PC-3 (cell line): ENCODE measurements at regions not wholly inside any gene's neighbourhood (a gene's known extent, or its start where the extent isn't known, plus 50 kb on each side); places are given as distances from the start of the nearest gene placed in this dataset.

ENCODE experiments used
- ATAC-seq: fragments of 200-7000 bp; cut with Tn5 transposase; 2 replicates; pipeline ENCODE4 v1.9.1; 2020; ENCODE audit warnings: mild to moderate bottlenecking, moderate library complexity
- BruUV-seq: library from RNA; stranded (reverse); fragments of 400-500 nt; replicated peaks from 2 replicates; lab custom pipeline; 2021; lab: Mats Ljungman, UMichigan
- CTCF ChIA-PET: fragments of 300-600 bp; sonication (Branson Sonifier 250); formaldehyde crosslinking; loops from one replicate; lab custom pipeline; 2022; ENCODE audit warnings: antibody characterized with exemption; lab: Charles Lee
- POLR2A ChIA-PET: fragments of 300-600 bp; sonication (Branson Sonifier 250); formaldehyde crosslinking; loops from one replicate; lab custom pipeline; 2022; ENCODE audit warnings: antibody characterized with exemption; ENCODE audit not compliant: unreplicated experiment; lab: Charles Lee
- DNase-seq: peaks from one replicate; pipeline ENCODE4 v3.0.0-alpha.2; 2015
- H2AFZ ChIP-seq: fragments of 300-600 bp; sonication (generic); 2 replicates; pipeline ENCODE4 v1.6.0; 2016; ENCODE audit warnings: antibody characterized with exemption, low read length
- H3F3A ChIP-seq: fragments of 300-600 bp; sonication (generic); one replicate; pipeline ENCODE4 v1.6.0; 2017; ENCODE audit warnings: antibody characterized with exemption, low read length, control low read depth, mild to moderate bottlenecking; ENCODE audit not compliant: unreplicated experiment
- H3K27ac ChIP-seq: fragments of 300-600 bp; sonication (generic); 2 replicates; pipeline ENCODE4 v1.5.1; 2016; ENCODE audit warnings: mild to moderate bottlenecking, low read length
- H3K27me3 ChIP-seq: fragments of 300-600 bp; sonication (generic); 2 replicates; pipeline ENCODE4 v1.6.1; 2016; ENCODE audit warnings: low read length, mixed read lengths
- H3K36me3 ChIP-seq: fragments of 300-600 bp; sonication (generic); 2 replicates; pipeline ENCODE4 v1.6.1; 2016; ENCODE audit warnings: low read depth, mixed run types, low read length, mixed read lengths
- H3K4me1 ChIP-seq: fragments of 300-600 bp; sonication (generic); 2 replicates; pipeline ENCODE4 v1.5.1; 2016; ENCODE audit warnings: low read length; ENCODE audit not compliant: insufficient read depth
- H3K4me2 ChIP-seq: fragments of 300-600 bp; sonication (generic); 2 replicates; pipeline ENCODE4 v1.6.0; 2016; ENCODE audit warnings: low read length
- H3K4me3 ChIP-seq: fragments of 300-600 bp; sonication (generic); 2 replicates; pipeline ENCODE4 v1.5.1; 2016; ENCODE audit warnings: mild to moderate bottlenecking, low read length, mixed read lengths
- H3K79me2 ChIP-seq: fragments of 300-600 bp; sonication (generic); 2 replicates; pipeline ENCODE4 v1.6.1; 2017; ENCODE audit warnings: low read length, mixed read lengths
- H3K9ac ChIP-seq: fragments of 300-600 bp; sonication (generic); 2 replicates; pipeline ENCODE4 v1.6.0; 2016; ENCODE audit warnings: mild to moderate bottlenecking, low read length
- H3K9me2 ChIP-seq: fragments of 300-600 bp; sonication (generic); replicated peaks from 2 replicates; pipeline ENCODE4 v1.6.1; 2016; ENCODE audit warnings: mixed run types, low read length, mixed read lengths
- H3K9me3 ChIP-seq: fragments of 300-600 bp; sonication (generic); 2 replicates; pipeline ENCODE4 v1.6.1; 2016; ENCODE audit warnings: low read length, mixed read lengths
- H4K20me1 ChIP-seq: fragments of 300-600 bp; sonication (generic); 2 replicates; pipeline ENCODE4 v1.6.1; 2016; ENCODE audit warnings: low read length, mixed read lengths
- EZH2 ChIP-seq: fragments of 300-600 bp; sonication (generic); IDR thresholded peaks from one replicate; pipeline ENCODE4 v1.6.1; 2017; ENCODE audit warnings: antibody characterized with exemption, mild to moderate bottlenecking, low read length; ENCODE audit not compliant: unreplicated experiment
- EZH2phosphoT487 ChIP-seq: fragments of 300-600 bp; sonication (generic); IDR thresholded peaks from 2 replicates; pipeline ENCODE4 v1.6.1; 2018; ENCODE audit warnings: mild to moderate bottlenecking, antibody characterized with exemption, low read length, borderline replicate concordance
- intact Hi-C: fragments of 100-400 bp; cut with micrococcal nuclease; formaldehyde crosslinking; loops from 2 replicates; pipeline ENCODE4 v1.9.0; 2023
- TF ChIP-seq, protein P1 (sequence below): fragments of 300-600 bp; sonication (generic); conservative IDR thresholded peaks from 2 replicates; pipeline ENCODE4 v1.5.1; 2017; ENCODE audit warnings: antibody characterized with exemption, low read depth, mild to moderate bottlenecking, low read length

- POLR2A ChIA-PET, result no interaction called here
- Histone ChIP-seq H4K20me1 (no peaks in the 10 kb centered on the region), H3K4me3 (no peak overlapping the region), H3K9me2 (no peaks in the 10 kb centered on the region), H3F3A (no peaks in the 10 kb centered on the region), H3K4me2 (no peak overlapping the region), H3K9ac (no peak overlapping the region), H3K4me1 (no peaks in the 10 kb centered on the region), H3K9me3 (no peaks in the 10 kb centered on the region), H3K27ac (no peak overlapping the region), H3K36me3 (no peaks in the 10 kb centered on the region), H2AFZ (no peak overlapping the region), H3K79me2 (no peaks in the 10 kb centered on the region), H3K27me3 (no peaks in the 10 kb centered on the region)
- DNase-seq (no peak), ATAC-seq (no peak)
- CTCF ChIA-PET, result no interaction called here
- BruUV-seq, result no TSS peak
- intact Hi-C loops, result no loop called here
- TF ChIP-seq, protein P1, sequence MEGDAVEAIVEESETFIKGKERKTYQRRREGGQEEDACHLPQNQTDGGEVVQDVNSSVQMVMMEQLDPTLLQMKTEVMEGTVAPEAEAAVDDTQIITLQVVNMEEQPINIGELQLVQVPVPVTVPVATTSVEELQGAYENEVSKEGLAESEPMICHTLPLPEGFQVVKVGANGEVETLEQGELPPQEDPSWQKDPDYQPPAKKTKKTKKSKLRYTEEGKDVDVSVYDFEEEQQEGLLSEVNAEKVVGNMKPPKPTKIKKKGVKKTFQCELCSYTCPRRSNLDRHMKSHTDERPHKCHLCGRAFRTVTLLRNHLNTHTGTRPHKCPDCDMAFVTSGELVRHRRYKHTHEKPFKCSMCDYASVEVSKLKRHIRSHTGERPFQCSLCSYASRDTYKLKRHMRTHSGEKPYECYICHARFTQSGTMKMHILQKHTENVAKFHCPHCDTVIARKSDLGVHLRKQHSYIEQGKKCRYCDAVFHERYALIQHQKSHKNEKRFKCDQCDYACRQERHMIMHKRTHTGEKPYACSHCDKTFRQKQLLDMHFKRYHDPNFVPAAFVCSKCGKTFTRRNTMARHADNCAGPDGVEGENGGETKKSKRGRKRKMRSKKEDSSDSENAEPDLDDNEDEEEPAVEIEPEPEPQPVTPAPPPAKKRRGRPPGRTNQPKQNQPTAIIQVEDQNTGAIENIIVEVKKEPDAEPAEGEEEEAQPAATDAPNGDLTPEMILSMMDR, result no peak
- TF ChIP-seq EZH2, result no peak
- TF ChIP-seq EZH2phosphoT487, result no peak
Observed at GRCh38 chrX:8048466-8048865, 121.3 kb upstream of the PNPLA4 start.

- Histone ChIP-seq H3K27me3 (no peaks in the 10 kb centered on the region), H3K9me2 (no peaks in the 10 kb centered on the region), H3K4me1 (no peaks in the 10 kb centered on the region), H3K9me3 (no peaks in the 10 kb centered on the region), H2AFZ (no peak overlapping the region), H3K79me2 (no peaks in the 10 kb centered on the region), H3K4me2 (no peak overlapping the region), H4K20me1 (no peaks in the 10 kb centered on the region), H3F3A (no peaks in the 10 kb centered on the region), H3K27ac (no peak overlapping the region), H3K9ac (no peak overlapping the region), H3K36me3 (no peaks in the 10 kb centered on the region), H3K4me3 (no peak overlapping the region)
- TF ChIP-seq EZH2, result no peak
- TF ChIP-seq, protein P1, result no peak
- DNase-seq (no peak), ATAC-seq (no peak)
- intact Hi-C loops, result no loop called here
- ChIA-PET POLR2A (no interaction called here), CTCF (no interaction called here)
- no TSS peak for BruUV-seq
Observed at GRCh38 chrX:8044947-8045346, 117.7 kb upstream of the PNPLA4 start.

DNA sequence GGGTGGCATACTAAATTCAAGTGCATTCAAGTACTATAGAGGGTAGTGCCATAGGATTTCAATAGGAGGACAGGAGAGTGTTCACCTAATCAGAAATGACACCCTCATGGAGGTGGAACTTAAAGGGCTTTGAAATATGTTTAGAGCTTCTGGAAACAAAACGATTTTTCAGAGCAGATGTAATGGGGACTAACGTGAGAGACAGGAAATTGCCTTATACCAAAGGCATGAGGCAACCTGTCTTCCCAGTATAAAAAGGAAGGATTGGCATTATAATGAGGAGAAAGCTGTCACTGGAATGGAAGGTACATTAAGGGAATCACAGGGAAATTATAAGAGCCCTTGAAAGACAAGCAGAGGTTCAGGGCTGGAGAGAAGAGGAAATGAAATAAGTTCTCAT is 116.3 kb upstream of the PNPLA4 start:
- TF ChIP-seq, protein P1, result no peak
- TF ChIP-seq EZH2phosphoT487, result no peak
- no peak for TF ChIP-seq EZH2
- H3K9ac ChIP-seq, result no peak overlapping the region
- no peak overlapping the region for H3K27ac ChIP-seq
- no TSS peak for BruUV-seq
- no peak overlapping the region for H2AFZ ChIP-seq
- ATAC-seq (no peak), DNase-seq (no peak)
- H3K4me1 ChIP-seq, result no peaks in the 10 kb centered on the region
- no peaks in the 10 kb centered on the region for H4K20me1 ChIP-seq
- no peak overlapping the region for H3K4me2 ChIP-seq
- no peaks in the 10 kb centered on the region for H3K9me3 ChIP-seq
- H3K9me2 ChIP-seq, result no peaks in the 10 kb centered on the region
- CTCF ChIA-PET, result no interaction called here
- POLR2A ChIA-PET, result no interaction called here
- intact Hi-C loops, result no loop called here
- H3K4me3 ChIP-seq, result no peak overlapping the region
- H3K27me3 ChIP-seq, result no peaks in the 10 kb centered on the region
- no peaks in the 10 kb centered on the region for H3K79me2 ChIP-seq
- no peaks in the 10 kb centered on the region for H3F3A ChIP-seq
- no peaks in the 10 kb centered on the region for H3K36me3 ChIP-seq
